ENCODE measurements at regions not wholly inside any gene's neighbourhood (a gene's known extent, or its start where the extent isn't known, plus 50 kb on each side); places are given as distances from the start of the nearest gene placed in this dataset.

GRCh38 chr4:95651891-95652290 is 103.1 kb upstream of the UNC5C start:
- DNase-seq = no peak

- no peak for DNase-seq
These were observed 95.6 kb upstream of the UNC5C start for GRCh38 chr4:95644417-95644816.

GRCh38 chr4:95643627-95644026 is 94.9 kb upstream of the UNC5C start:
- no peak for DNase-seq

GRCh38 chr4:95641571-95641970 is 92.8 kb upstream of the UNC5C start:
- DNase-seq = no peak

- DNase-seq = no peak
These were observed 91.5 kb upstream of the UNC5C start for GRCh38 chr4:95640311-95640710.

GRCh38 chr4:95638920-95639501 is 90.2 kb upstream of the UNC5C start:
- no peak for DNase-seq

GRCh38 chr4:95637043-95637600 is 88.3 kb upstream of the UNC5C start:
- DNase-seq = no peak

GRCh38 chr4:95636061-95636460 is 87.3 kb upstream of the UNC5C start:
- DNase-seq = no peak

GRCh38 chr4:95627709-95628108 is 78.9 kb upstream of the UNC5C start:
- DNase-seq = no peak

- DNase-seq = no peak
These were observed 78.3 kb upstream of the UNC5C start for GRCh38 chr4:95627024-95627605.

GRCh38 chr4:95625020-95625419 is 76.2 kb upstream of the UNC5C start:
- no peak for DNase-seq

GRCh38 chr4:95619525-95620443 is 71.0 kb upstream of the UNC5C start:
- no peak for DNase-seq

GRCh38 chr4:95614684-95615205 is 66.0 kb upstream of the UNC5C start:
- no peak for DNase-seq

- DNase-seq = no peak
These were observed 61.3 kb upstream of the UNC5C start for GRCh38 chr4:95610061-95610569.

GRCh38 chr4:95606739-95607138 is 58.0 kb upstream of the UNC5C start:
- no peak for DNase-seq

- DNase-seq = no peak
These were observed 54.6 kb upstream of the UNC5C start for GRCh38 chr4:95603393-95603792.

- DNase-seq = no peak
These were observed 54.1 kb upstream of the UNC5C start for GRCh38 chr4:95602872-95603271.

GRCh38 chr4:95601356-95601755 is 52.6 kb upstream of the UNC5C start:
- DNase-seq = no peak

GRCh38 chr4:95599777-95600400 is 51.1 kb upstream of the UNC5C start:
- DNase-seq = peak in 1 of 2 donors; percentile 2
